HCT116 (cell line): ENCODE measurements at regions not wholly inside any gene's neighbourhood (a gene's known extent, or its start where the extent isn't known, plus 50 kb on each side); places are given as distances from the start of the nearest gene placed in this dataset.

ENCODE experiments used
- ATAC-seq: fragments of 200-7000 bp; cut with Tn5 transposase; 2 replicates; pipeline ENCODE4 v1.9.1; 2020; ENCODE audit warnings: mild to moderate bottlenecking, moderate library complexity
- BruUV-seq: library from RNA; stranded (reverse); fragments of 400-500 nt; replicated peaks from 2 replicates; lab custom pipeline; 2021; lab: Mats Ljungman, UMichigan
- CTCF ChIA-PET: fragments of 300-600 bp; sonication (Branson Sonifier 250); formaldehyde crosslinking; loops from one replicate; lab custom pipeline; 2021; ENCODE audit warnings: antibody characterized with exemption; lab: Charles Lee
- POLR2A ChIA-PET: fragments of 300-600, 350-600 bp; sonication (Branson Sonifier 250); formaldehyde crosslinking; loops from one replicate; lab custom pipeline; 2021; ENCODE audit warnings: antibody characterized with exemption; lab: Charles Lee
- RAD21 ChIA-PET, 2 experiments: fragments of 300-600 bp; sonication (Branson Sonifier 250); formaldehyde crosslinking; loops; one replicate each; lab custom pipeline; 2023; ENCODE audit warnings: low total read pairs in 2 of 2; ENCODE audit not compliant: uncharacterized antibody in 2 of 2, unreplicated experiment in 2 of 2, low non-redundant PET in 1 of 2; lab: Charles Lee
- DNase-seq: peaks from one replicate; pipeline ENCODE4 v3.0.0-alpha.2; 2010; ENCODE audit warnings: low read depth, low spot score
- H2AFZ ChIP-seq: fragments of 200-600 bp; shearing (Covaris generic), sonication (generic); 2 replicates; pipeline ENCODE4 v1.6.1; 2017; ENCODE audit warnings: low read depth, mixed run types, mixed read lengths, antibody characterized with exemption, low read length; ENCODE audit not compliant: poor library complexity, severe bottlenecking
- H3K27ac ChIP-seq: 2 replicates; pipeline ENCODE4 v1.5.1; 2012; ENCODE audit warnings: low read depth, low read length
- H3K27me3 ChIP-seq: fragments of 200-600 bp; sonication (generic); 2 replicates; pipeline ENCODE4 v1.6.1; 2016; ENCODE audit warnings: mixed run types, low read length, mixed read lengths; ENCODE audit not compliant: insufficient read depth
- H3K36me3 ChIP-seq, 2 experiments: fragments of 200-500 bp in 1 of 2; fragments of 200-600 bp in 1 of 2; sonication (Bioruptor generic) in 1 of 2; sonication (generic) in 1 of 2; 2 replicates each; pipeline versions ENCODE4 v1.5.1 to v1.6.1; 2014 to 2016; ENCODE audit warnings: low read length in 2 of 2, inconsistent platforms in 1 of 2, mixed read lengths in 1 of 2, mixed run types in 1 of 2; ENCODE audit not compliant: insufficient read depth in 2 of 2, control insufficient read depth in 1 of 2
- H3K4me1 ChIP-seq, 2 experiments: fragments of 200-600 bp in 1 of 2; sonication (generic) in 1 of 2; 2 replicates each; pipeline versions ENCODE4 v1.5.1 to v1.6.1; 2012 to 2017; ENCODE audit warnings: low read length in 2 of 2, inconsistent platforms in 1 of 2, mild to moderate bottlenecking in 1 of 2, mixed read lengths in 1 of 2, mixed run types in 1 of 2, moderate library complexity in 1 of 2; ENCODE audit not compliant: insufficient read depth in 2 of 2, control insufficient read depth in 1 of 2
- H3K4me2 ChIP-seq: fragments of 200-600 bp; sonication (generic); 2 replicates; pipeline ENCODE4 v1.6.1; 2017; ENCODE audit warnings: mixed run types, low read length, mixed read lengths
- H3K4me3 ChIP-seq, 2 experiments: fragments of 200-600 bp in 1 of 2; sonication (generic) in 1 of 2; replicated peaks in 1 of 2; 2 replicates each; pipeline ENCODE4 v1.5.1; 2011 to 2016; ENCODE audit warnings: low read length in 2 of 2, control low read depth in 1 of 2, low read depth in 1 of 2, mild to moderate bottlenecking in 1 of 2, mixed read lengths in 1 of 2, mixed run types in 1 of 2
- H3K79me2 ChIP-seq: fragments of 200-600 bp; sonication (generic); 2 replicates; pipeline ENCODE4 v1.6.1; 2017; ENCODE audit warnings: mild to moderate bottlenecking, mixed run types, low read length, moderate library complexity, mixed read lengths; ENCODE audit not compliant: insufficient read depth
- H3K9ac ChIP-seq: fragments of 200-600 bp; sonication (generic); 2 replicates; pipeline ENCODE4 v1.6.1; 2016; ENCODE audit warnings: low read length, mixed read lengths
- H3K9me2 ChIP-seq: fragments of 200-600 bp; sonication (generic), shearing (Covaris generic); 2 replicates; pipeline ENCODE4 v1.6.1; 2017; ENCODE audit warnings: mixed run types, mild to moderate bottlenecking, moderate library complexity; ENCODE audit not compliant: insufficient read depth
- H3K9me3 ChIP-seq, 2 experiments: fragments of 200-500 bp in 1 of 2; fragments of 200-600 bp in 1 of 2; sonication (Bioruptor generic) in 1 of 2; sonication (generic) in 1 of 2; 2 replicates each; pipeline ENCODE4 v1.6.1; 2014 to 2017; ENCODE audit warnings: low read length in 2 of 2, mixed read lengths in 2 of 2, inconsistent platforms in 1 of 2, low read depth in 1 of 2, mild to moderate bottlenecking in 1 of 2, mixed run types in 1 of 2, moderate library complexity in 1 of 2; ENCODE audit not compliant: control insufficient read depth in 1 of 2, insufficient read depth in 1 of 2
- H4K20me1 ChIP-seq: fragments of 200-600 bp; sonication (generic), shearing (Covaris generic); 2 replicates; pipeline ENCODE4 v1.6.1; 2017; ENCODE audit warnings: mixed run types, mild to moderate bottlenecking, moderate library complexity; ENCODE audit not compliant: insufficient read depth
- ATF3 ChIP-seq: IDR thresholded peaks from 2 replicates; pipeline ENCODE4 v1.6.1; 2012
- EGR1 ChIP-seq: IDR thresholded peaks from 2 replicates; pipeline ENCODE4 v1.6.1; 2012; ENCODE audit warnings: low read depth
- ELF1 ChIP-seq: IDR thresholded peaks from 2 replicates; pipeline ENCODE4 v1.6.1; 2012; ENCODE audit warnings: low read depth, borderline replicate concordance
- EZH2phosphoT487 ChIP-seq: fragments of 200-600 bp; IDR thresholded peaks from 2 replicates; pipeline ENCODE4 v1.6.1; 2018; ENCODE audit warnings: antibody characterized with exemption, borderline replicate concordance
- JUND ChIP-seq: IDR thresholded peaks from 2 replicates; pipeline ENCODE4 v1.6.1; 2012
- MAX ChIP-seq: IDR thresholded peaks from 2 replicates; pipeline ENCODE4 v1.6.1; 2012
- POLR2AphosphoS5 ChIP-seq: IDR thresholded peaks from 2 replicates; pipeline ENCODE4 v1.6.1; 2011; ENCODE audit warnings: mild to moderate bottlenecking, low read depth, low read length, moderate library complexity
- RAD21 ChIP-seq: IDR thresholded peaks from 2 replicates; pipeline ENCODE4 v1.6.1; 2012; ENCODE audit warnings: low read depth, mild to moderate bottlenecking
- REST ChIP-seq: IDR thresholded peaks from 2 replicates; pipeline ENCODE4 v1.6.1; 2012; ENCODE audit warnings: low read depth
- TCF7L2 ChIP-seq: IDR thresholded peaks from 2 replicates; pipeline ENCODE4 v1.7.0; 2011; ENCODE audit warnings: borderline replicate concordance, inconsistent platforms; ENCODE audit not compliant: insufficient read depth, insufficient read length; ENCODE audit errors: extremely low read depth
- ZBTB33 ChIP-seq: IDR thresholded peaks from 2 replicates; pipeline ENCODE4 v1.6.1; 2011; ENCODE audit warnings: mild to moderate bottlenecking, low read length, moderate library complexity; ENCODE audit not compliant: insufficient replicate concordance; ENCODE audit errors: extremely low read depth
- intact Hi-C: fragments of 100-400 bp; cut with micrococcal nuclease; formaldehyde crosslinking; loops from 2 replicates; pipeline ENCODE4 v1.10.0; 2022

GRCh38 chr7:120215654-120216053, 57.3 kb upstream of the KCND2 start (continued):
- TF ChIP-seq TCF7L2 (no peak), MAX (no peak), ZBTB33 (no peak), RAD21 (no peak), ATF3 (no peak), EGR1 (no peak)

GRCh38 chr7:120216947-120217346, 56.0 kb upstream of the KCND2 start:
- H3K9me3 ChIP-seq = no peaks in the 10 kb centered on the region
- no peaks in the 10 kb centered on the region for H3K9me2 ChIP-seq
- intact Hi-C loops = no loop called here
- H3K4me3 ChIP-seq = no peak overlapping the region
- no peak overlapping the region for H2AFZ ChIP-seq
- no peaks in the 10 kb centered on the region for H3K79me2 ChIP-seq
- no peak overlapping the region for H3K4me2 ChIP-seq
- DNase-seq (no peak), ATAC-seq (no peak)
- no peaks in the 10 kb centered on the region for H3K36me3 ChIP-seq
- RAD21 ChIA-PET = no interaction called here
- no peaks in the 10 kb centered on the region for H3K4me1 ChIP-seq
- CTCF ChIA-PET = no interaction called here
- no TSS peak for BruUV-seq
- no peaks in the 10 kb centered on the region for H4K20me1 ChIP-seq
- POLR2A ChIA-PET = no interaction called here
- H3K27ac ChIP-seq = no peak overlapping the region
- TF ChIP-seq POLR2AphosphoS5 = no peak
- no peak for TF ChIP-seq JUND
- TF ChIP-seq REST = no peak
- TF ChIP-seq EZH2phosphoT487 = no peak
- TF ChIP-seq ELF1 = no peak
- no peaks in the 10 kb centered on the region for H3K27me3 ChIP-seq
- H3K9ac ChIP-seq = no peak overlapping the region
